HG02798 (cell line): ENCODE measurements at regions not wholly inside any gene's neighbourhood (a gene's known extent, or its start where the extent isn't known, plus 50 kb on each side); places are given as distances from the start of the nearest gene placed in this dataset.
"Not testable (repeated sequence)": the region's sequence is repeated elsewhere in the genome, so short reads cannot be mapped to it uniquely, and the experiment has no call there.

ENCODE experiments used
- ATAC-seq: cut with Tn5 transposase; IDR thresholded peaks from one replicate; pipeline ENCODE4 v1.9.1; 2021; ENCODE audit warnings: mild to moderate bottlenecking; ENCODE audit not compliant: unreplicated experiment, poor library complexity

DNA sequence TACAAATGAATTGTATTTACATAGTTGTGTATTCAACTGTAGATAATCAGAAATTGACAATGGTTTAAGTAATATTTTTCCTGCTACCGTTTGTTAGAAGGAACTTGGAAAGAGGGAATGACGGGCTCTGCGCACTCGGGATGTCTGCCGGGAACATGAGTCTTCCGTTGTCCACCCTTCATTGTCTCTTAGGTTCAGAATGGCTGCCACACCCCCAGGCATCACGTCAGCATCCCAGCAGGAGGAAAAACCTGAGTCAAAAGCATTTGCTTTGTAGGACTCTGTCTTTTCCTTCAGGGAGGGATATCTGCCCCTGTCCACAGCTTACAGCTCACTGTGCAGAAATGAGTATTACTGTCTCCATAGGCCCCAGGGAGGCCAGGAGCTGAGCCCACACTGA is 331.2 kb downstream of the THBS2 start:
- ATAC-seq = no peak

GRCh38 chr6:168920289-168920688 is 333.4 kb downstream of the THBS2 start:
- ATAC-seq = no peak

- no peak for ATAC-seq
Measured at GRCh38 chr6:168919470-168920179, 334.0 kb downstream of the THBS2 start.

DNA sequence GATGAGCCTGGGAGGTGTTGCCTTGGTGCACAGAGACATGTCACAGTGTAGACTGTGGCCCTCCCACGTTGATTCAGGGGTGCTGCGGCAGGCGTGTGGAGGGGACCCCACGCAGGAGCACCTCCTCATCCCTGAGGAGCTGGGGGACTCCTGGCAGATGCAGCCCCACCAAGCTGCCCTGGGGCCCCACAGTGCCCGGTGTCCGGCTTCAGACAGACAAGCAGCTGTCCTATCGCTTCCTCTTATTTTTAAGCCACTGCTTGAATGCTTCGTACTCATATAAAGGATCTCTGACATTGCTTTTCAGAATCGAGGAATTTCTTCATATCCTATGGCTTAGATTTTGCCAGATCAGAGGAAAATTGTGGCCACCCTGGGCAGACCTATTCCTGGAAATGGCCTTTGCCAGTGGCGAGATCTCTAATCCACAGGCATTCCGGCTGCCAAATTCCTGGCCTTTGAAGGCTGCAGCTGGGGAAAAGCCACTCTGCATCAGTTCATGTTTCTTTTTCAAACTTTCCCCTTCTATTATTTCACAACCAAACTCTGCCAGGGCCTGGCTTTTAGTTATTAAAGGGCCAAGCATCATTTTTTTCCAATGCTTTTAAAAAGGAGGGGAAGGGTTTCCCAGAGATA is 337.0 kb downstream of the THBS2 start:
- no peak for ATAC-seq

DNA sequence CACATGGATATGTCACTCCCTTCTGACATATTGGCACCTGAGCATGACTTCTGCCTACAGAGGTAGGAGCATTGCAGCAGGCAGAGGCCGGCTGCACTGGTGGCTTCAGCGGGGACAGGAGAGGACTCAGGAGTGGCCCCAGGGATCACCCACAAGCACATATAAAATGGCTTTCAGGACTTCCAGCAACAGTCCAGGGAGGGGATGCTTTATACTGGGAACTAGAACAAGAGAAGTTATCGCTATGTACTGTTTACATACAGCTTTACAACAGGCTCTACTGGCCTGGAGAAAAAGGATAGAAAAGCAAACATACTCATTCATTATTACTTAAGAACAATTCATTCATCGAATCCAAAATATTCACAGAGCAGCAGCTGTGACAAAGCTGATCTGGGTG is 337.8 kb downstream of the THBS2 start:
- no peak for ATAC-seq

DNA sequence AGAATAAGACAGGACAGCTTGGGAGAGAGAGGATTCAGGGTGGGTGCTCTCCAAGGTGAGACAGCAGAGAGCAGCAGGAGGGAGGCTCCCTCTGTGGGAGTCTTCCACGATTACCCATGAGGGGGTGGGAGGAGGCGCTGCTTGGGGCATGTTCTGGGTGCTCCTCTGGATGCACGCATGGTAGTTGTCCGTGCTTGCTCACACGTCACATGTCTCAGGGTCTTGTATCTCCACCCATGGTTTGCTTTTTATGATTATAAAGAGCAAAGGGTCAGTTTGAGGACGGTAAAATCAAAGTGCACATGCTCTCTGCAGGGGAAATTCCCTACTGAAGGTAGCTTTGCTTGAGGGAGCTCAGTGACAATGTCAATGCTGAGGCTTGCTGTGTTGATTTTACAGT is 338.4 kb downstream of the THBS2 start:
- ATAC-seq = no peak

GRCh38 chr6:168913866-168914469 is 339.7 kb downstream of the THBS2 start:
- no peak for ATAC-seq

DNA sequence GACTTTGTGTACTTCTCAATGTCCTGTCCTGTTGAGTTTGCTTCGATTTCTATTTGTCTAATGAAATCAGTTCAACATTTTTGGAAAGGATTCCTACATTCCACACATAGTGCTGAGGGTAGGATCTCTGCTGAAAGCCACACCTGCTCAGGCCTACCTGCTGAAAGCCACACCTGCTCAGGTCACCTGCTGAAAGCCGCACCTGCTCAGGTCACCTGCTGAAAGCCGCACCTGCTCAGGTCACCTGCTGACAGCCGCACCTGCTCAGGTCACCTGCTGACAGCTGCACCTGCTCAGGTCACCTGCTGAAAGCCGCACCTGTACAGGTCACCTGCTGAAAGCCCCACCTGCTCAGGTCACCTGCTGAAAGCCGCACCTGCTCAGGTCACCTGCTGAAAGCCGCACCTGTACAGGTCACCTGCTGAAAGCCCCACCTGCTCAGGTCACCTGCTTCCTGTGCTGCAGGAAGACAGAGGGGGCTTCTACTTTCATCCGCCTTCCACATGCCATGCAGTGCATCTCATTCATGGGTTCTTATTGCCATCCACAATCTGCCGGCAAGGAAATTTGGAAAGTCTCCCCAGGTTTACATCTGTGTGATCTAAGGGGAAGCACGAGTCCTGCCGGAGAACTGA is 340.3 kb downstream of the THBS2 start:
- ATAC-seq = not testable (repeated sequence)

DNA sequence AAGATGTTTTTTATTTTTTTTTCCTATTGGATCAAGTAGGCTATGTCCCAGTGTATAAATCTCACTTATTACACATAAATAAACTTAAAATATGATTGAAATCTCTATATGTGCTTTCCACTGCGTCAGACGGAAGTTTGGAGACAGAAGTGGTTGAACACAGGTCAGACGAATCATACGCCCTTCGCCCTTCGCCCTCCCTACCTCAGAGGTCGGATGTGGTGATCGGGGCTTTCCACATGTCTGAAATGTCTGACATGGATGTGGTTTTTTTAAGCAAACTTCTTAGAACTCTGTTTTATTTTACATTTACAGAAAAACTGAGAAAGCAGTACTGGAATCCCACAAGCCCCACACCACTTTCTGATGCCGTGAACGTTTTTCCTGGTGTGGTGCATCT is 344.4 kb downstream of the THBS2 start:
- no peak for ATAC-seq

DNA sequence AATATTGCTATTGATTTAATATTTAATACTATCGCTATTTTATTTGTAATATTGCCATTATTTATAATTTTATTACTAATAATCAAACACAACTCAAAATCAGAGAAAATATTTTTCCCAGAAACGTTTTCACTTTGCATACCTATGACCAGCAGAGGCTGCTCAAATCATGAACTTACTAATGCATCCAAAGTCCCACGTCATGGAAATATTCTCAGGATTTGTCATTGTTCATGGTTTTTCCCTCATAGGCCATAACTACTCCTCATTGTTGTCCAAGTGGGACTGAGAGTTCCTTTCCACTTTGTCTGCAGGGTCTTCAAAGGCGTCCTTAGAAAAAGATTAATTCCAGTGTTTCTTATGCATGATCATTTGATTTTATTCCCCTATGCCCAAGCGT is 344.8 kb downstream of the THBS2 start:
- no peak for ATAC-seq

DNA sequence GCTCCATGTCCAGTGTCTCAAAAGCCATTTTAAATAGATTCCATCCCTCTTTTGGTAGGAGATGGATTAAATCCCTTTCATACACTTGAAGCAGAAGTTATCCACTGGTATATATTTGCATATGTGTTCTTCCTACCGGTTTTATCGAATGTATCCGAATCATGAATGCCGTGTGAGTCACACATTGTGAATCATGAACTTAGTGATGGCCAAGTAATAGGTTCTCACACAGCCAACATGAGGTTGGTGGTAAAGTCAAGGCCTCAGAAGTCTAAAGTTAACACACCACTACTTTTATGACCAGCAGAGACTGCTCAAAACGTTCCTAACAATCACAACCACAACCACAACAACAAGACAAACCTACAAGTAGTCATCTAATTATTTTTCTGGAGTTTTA is 345.5 kb downstream of the THBS2 start:
- ATAC-seq = no peak

GRCh38 chr6:168906391-168906790 is 347.3 kb downstream of the THBS2 start:
- no peak for ATAC-seq

DNA sequence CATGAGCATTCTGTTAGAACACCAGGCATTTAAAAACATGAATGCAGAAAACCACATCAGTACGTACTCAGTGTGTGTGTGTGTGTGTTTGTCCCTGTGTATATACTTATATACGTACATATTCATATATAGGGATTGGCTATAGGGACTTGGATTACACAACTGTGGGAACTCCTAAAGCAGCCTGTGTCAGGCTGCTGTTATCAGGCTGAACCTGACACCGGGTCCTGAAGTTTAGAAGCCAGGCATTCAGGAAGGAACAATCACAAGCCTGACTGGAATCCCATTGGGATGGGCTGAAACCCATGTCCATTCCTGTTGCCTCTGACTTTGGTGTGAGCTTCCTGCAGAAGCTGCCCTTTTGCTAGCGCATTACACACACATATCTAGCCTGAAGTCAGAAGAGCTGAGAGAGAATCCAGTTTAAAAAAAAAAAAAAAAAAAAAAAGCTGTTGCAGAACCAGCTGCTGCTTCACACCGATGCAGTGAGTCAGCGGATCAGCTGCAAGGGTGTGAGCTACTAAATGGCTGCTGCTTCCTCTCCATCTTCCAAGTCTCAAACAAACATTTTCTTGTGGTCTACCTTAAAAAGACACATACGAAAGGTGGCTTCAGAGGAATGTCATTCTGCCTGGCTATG is 348.1 kb downstream of the THBS2 start:
- ATAC-seq = no peak

- no peak for ATAC-seq
Measured at GRCh38 chr6:168903613-168904345, 349.9 kb downstream of the THBS2 start.

DNA sequence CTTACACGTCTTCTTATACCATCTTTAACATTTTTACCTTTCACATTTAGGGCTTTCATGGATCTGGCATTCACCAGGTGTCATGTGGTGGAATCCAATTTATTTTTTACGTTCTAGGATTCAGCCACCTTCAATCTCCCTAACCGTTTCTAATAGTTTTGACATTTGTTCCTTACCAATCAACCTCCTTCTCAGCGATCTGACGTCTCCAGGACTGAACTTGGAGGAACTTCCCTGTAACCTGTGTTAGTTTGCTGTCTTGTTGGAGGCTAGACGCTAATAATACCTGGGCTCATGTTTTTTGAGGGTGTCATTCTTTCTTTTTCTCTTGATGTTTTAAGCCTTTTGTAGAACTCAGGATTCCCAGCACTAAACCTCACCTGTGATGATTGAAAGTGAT is 351.6 kb downstream of the THBS2 start:
- no peak for ATAC-seq

DNA sequence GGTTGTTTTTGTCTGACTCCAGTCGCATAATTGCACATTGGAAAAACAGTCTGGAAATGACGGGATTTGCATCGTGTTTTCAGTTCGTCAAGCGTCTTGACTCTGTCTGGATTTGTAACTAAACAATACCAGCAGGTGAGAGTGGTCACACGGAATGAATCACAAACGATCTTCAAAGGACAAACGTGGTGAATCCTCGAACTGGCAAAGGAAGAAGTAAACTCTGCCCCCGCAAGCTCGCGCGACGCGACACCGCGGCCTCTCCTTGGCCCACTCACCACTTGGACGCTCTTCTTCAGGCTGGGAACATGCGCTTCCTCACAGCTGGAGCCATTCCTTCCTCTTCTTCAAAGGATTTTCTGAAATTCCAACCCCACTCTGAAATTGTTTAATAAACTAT is 352.6 kb downstream of the THBS2 start:
- ATAC-seq = no peak

GRCh38 chr6:168896321-168896720 is 357.3 kb downstream of the THBS2 start:
- ATAC-seq = no peak

GRCh38 chr6:168895102-168895812 is 358.4 kb downstream of the THBS2 start:
- peak; percentile 98 for ATAC-seq

GRCh38 chr6:168892031-168892430 is 361.6 kb downstream of the THBS2 start:
- ATAC-seq = no peak

DNA sequence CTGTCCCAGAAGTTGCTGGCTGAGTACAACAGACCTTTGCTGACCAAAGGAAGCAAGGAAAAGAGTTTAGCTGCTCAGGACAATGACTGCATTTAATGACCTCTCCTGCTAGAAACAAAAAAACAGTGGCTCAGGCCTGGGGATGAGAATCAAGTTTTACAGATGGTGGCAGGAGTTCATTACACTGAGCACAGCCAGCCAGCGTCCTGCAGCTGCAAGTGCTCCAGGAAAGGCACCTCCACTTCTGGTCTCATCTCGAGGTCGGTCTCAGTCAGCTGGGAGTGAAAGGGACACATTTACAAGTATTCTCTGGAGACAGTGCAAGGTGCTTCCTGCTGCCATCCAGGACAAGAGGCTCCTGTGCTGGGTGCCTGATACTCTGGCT is 362.7 kb downstream of the THBS2 start:
- no peak for ATAC-seq
